GM19035 (cell line): ENCODE measurements at regions not wholly inside any gene's neighbourhood (a gene's known extent, or its start where the extent isn't known, plus 50 kb on each side); places are given as distances from the start of the nearest gene placed in this dataset.
"Not testable (repeated sequence)": the region's sequence is repeated elsewhere in the genome, so short reads cannot be mapped to it uniquely, and the experiment has no call there.

ENCODE experiments used
- ATAC-seq: cut with Tn5 transposase; IDR thresholded peaks from one replicate; pipeline ENCODE4 v1.9.1; 2021; ENCODE audit not compliant: unreplicated experiment

DNA sequence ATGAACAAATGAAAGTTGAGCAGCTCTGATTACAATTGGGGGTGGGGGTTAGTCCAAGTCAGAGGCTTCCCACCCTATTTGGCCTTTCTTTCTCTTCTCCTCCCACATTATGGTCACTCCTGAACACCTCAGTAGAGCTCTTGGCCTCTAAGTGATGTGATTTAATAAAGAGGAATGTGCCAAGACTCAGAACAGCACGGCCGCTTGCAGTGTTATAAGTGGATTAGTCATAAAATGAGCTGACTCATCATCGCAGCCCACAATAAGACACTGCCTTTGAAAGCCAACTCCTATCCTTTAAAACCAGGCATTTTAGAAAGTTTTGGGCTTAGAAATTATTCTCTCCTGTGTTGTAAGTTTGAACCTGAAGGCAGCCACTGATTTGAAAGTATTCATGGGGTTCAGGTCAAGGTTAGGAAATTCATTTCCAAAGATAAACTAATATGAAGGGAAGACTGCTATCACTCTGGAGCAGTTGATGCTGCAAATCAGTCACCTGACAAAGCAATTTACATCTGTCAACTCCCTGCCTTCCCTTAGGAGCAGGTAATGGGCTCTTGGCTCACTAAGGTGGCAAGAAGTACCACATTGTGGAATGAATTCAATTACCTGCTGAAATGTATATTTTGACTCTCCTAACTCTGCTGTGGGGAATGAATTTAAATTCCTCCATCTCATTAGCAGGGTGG lies 283.6 kb upstream of the NMUR2 start:
- no peak for ATAC-seq

DNA sequence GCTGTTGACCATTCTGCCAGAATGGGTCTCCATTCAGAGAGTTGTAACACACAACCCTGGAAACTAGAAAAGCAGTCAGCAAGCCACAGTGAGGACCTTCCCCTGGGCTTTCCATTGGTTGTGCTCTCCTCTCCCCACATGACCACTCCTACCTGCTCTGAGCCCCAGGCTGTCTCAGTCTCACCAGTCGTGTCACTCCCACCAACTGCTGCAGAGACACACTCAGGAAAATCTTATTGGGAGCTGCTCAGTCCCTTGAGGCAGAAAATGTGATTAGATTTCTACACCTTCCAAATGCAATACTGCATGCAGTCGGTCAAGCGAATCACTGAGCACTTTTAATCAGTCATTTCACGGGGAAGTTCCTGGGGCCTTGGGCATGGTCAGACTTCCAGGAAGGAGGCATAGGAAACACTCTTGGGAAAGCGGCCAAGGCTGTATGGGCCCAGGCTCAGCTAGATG lies 284.2 kb upstream of the NMUR2 start:
- ATAC-seq = no peak

DNA sequence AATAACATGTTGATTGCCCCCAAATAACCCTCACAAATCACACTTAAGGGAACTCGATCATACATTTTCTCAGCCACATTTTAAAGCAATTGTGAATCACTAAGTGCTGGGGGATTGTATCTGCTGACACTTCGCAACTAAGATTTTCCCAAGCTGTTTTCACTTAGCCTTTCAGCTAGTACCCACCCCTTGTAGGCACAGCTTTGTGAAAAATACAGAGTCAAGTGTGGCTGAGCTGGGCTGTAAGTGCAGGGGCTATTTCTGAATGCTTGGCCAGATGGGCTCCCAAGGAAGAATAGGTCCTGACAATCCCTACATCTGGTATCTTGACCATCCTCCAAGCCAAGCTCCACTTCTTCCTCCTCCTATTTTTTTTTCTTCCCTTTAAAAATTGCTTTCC lies 289.2 kb upstream of the NMUR2 start:
- ATAC-seq = no peak

DNA sequence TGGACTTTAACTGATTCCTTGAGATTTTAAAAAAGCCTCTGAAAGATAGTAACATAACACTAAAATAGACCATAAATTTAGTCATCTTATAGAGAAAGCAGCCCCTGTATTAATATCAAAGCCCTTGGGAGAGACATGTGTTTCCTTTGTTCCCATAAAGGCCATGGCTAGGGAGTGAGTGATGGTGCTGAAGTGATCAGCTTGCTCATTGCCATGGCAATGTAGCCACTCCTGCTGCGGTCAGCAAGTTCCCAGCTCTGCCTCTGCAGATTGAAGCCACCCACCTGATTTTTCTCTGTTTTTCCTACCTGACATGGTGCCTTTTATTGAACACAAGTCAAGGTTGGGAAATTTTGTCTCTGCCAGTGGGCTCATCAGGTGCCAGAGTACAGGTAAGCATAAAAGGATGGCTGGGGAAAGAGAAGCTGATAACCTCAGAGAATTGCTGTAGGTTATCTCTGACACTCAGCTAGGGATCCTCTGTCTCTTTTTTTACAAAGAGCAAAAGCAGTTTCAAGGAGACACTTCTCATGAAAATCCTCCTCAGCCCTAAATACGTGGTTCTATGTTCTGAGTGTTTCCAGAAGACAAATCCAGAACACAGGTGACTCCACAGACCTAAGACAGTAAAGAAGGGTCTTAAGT lies 296.3 kb upstream of the NMUR2 start:
- no peak for ATAC-seq

DNA sequence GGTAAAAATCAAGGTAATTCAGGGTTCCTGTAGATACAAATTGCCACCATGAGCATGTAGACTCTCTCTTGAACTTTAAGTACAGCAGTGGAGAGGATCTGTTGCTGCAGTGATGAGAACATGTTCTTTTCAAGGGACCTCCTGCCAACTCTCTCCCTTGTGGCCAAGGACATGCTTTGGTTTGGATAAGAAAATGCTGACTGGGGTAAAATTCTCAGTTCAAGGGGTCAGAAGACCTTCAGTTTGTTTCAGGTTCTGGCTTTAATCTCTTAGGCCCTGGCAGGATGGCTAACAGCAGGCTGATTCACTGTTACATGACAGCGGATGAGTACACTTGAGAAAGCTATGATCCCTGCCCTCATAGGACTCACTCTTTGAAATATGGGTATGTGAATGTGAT lies 299.2 kb upstream of the NMUR2 start:
- no peak for ATAC-seq

DNA sequence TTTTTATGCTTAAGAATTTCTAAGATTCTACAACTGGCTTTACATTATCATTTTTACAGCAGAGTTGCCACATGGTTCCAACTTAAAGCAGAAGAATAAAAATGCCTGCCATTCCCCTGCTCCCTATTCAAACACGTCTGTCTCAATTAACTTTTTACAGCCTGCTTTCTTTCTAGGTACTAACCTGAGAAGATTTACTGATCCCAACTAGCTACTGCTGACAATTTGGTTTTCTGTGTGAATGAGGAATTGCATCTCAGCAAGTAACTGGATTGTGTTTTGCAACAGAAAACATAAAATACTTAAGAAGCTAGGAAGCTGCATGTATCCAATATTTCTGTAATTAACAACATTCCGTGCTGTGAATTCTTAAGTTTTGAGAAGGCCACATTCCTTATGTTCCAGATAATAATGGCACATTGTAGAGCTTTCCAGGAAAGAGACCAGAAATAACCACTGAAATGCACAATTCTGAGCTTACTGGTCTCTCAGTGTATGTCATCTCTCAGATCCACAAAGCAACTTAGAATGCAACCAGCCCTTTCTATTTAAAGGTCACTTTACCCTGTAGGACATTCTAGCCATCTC lies 306.8 kb upstream of the NMUR2 start:
- ATAC-seq = no peak

DNA sequence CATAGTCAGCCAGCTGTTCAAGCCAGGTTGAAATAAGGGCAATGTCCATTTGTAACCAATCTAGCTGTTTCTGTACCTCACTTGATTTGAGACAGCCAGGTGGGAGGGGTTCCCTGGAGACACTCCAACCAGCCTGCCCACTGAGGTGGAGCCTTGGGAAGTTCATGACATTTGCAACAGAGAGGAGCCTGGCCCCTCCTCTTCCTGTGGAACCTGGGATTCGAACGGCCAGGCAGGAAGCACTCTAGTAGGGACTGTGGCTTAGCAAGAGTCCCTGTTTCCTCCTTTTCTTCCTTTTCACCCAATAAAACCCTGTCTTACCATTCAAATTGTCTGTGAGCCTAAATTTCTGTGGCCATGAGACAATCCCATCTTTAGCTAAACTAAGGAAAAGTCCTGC lies 312.3 kb upstream of the NMUR2 start:
- ATAC-seq = no peak

DNA sequence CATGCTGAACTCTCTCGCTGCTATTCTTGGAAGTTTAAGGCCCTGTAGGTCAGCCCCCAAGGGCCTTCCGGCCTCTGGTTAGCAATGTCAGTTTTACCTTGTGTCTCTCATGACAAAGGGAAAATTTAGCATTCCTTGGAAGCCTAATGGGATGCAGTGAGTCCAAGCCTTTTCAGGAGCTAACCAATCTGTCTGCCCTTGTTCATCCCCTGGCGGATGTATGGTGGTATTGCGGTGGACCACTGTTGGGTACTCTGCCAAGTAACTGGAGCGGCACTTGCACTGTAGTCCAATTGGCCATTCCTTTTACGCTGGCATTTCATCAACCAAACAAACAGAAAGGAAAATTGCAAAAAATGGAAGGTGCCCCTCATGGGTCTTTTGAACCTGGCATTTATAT lies 318.4 kb upstream of the NMUR2 start:
- no peak for ATAC-seq

DNA sequence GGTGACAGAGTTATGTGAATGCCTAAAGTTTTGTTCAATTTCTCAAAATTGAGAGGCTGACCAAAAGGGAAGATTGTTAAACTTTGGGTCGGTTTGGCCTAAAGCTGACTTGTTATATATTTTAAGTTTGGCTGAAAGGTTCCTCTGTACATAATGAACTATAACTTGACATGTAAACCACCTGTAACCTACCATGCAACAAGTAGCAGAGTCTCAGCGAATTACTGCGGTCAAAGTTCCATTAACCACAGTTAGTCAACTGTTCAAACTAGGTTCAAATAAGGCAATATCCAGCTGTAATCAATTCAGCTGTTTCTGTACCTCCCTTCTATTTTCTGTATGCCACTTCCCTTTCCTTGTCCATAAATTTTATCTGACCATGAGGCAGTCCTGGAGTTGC lies 325.1 kb upstream of the NMUR2 start:
- no peak for ATAC-seq

DNA sequence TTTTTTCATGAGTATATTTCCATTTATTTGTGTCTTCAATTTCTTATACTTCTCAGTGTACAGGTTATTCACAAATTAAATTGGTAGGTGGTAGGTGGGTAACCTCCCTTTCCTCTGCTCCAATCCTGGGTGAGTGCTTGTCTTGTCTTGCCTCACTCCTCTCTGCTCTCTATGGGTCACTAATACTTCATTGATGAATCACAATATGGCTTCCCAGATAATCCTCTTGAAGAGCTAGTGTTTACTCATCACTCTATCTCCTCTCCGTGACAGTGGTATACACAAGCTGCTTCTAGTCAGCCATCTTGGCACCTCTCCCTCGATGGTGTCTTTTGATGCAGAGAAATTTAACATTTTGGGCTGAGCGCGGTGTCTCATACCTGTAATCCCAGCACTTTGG lies 331.8 kb upstream of the NMUR2 start:
- ATAC-seq = no peak

DNA sequence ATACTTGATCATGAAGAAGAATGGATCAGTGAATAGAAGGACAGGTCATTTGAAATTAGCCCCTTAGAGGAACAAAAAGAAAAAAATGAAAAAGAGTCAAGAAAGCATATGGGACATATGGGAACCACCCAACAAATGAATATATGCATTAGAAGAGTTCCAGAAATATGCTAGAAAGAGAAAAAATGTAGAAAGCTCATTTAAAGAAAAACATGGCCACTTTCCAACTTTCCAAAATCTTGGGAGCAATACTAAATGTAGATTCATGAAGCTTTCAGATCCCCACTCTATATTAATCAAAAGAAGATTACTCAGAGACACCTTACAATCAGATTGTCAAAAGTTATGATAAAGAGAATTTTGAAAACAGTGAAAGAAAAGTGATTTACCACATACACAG lies 334.8 kb upstream of the NMUR2 start:
- no peak for ATAC-seq

DNA sequence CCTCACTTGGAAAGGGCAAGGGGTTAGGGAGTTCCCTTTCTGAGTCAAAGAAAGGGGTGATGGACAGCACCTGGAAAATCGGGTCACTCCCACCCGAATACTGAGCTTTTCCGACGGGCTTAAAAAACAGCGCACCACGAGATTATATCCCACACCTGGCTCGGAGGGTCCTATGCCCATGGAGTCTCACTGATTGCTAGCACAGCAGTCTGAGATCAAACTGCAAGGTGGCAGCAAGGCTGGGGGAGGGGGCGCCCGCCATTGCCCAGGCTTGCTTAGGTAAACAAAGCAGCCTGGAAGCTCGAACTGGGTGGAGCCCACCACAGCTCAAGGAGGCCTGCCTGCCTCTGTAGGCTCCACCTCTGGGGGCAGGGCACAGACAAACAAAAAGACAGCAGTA lies 336.0 kb upstream of the NMUR2 start:
- not testable (repeated sequence) for ATAC-seq

DNA sequence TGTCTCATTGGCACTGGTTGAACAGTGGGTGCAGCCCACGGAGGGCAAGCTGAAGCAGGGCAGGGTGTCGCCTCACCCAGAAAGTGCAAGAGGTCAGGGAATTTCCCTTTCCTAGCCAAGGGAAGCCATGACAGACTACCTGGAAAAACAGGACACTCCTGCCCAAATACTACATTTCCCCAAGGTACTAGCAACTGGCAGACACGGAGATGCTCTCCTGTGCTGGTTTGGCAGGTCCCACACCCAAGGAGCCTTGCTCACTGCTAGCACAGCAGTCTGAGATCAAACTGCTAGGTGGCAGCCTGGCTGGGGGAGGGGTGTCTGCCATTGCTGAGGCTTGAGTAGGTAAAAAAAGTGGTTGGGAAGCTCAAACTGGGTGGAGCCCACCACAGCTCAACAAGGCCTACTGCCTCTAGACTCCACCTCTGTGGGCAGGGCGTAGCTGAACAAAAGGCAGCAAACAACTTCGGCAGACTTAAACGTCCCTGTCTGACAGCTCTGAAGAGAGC lies 382.7 kb upstream of the NMUR2 start:
- not testable (repeated sequence) for ATAC-seq

DNA sequence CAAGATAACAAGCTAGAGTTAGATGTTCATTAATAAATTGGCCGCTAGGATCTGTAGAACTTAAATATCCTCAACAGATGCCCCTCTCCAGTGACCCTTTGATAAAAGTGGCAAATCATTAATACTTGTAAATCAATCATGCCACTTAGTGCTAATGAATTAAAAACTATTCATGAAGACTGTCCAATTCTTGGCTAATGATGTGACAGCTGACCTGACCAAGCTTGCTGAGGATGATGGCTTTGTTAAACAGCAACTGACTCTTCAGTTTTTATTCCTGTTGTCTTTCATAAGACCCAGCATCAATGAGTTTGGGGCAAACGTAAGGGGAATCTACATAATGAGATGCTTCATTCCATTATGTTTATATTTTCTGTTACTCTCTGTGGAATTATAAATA lies 396.8 kb upstream of the NMUR2 start:
- ATAC-seq = no peak

DNA sequence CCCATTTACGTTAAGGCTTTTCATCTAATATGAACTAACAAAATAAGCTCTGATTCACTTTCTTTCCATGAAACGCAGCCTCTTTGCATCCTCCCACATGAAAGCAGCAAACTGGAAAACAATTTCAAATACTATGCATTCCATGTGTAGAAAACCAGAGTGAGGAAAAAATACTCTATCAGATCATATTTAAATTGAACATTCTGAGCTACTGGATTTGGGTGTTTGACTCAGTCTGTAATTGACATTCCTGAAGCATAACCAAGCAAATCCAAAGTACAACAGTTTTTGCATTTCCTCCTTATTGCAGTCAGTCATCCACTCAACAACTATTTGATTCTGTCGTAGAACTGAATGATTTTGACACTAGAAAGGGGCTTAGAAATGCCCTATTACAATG lies 399.1 kb upstream of the NMUR2 start:
- ATAC-seq = no peak

DNA sequence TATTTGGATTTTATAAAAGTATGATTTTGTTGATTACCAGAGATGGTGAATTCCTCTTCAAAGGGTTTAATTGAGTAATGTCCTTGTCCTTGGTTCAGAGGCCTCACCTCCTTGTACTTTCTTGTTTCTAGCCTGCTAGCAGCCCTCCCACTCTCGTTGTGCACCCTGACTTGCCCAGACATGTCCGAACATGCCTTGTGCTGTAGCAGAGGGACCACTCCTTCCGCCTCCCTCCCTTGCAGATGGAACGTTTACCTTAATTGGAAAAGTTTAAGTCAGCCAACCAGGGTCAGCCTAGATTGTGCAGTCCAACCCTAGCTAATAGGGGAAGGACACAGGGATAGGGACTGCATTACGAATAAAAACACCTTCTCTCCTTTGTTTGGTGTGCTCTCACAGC lies 406.9 kb upstream of the NMUR2 start:
- ATAC-seq = no peak

DNA sequence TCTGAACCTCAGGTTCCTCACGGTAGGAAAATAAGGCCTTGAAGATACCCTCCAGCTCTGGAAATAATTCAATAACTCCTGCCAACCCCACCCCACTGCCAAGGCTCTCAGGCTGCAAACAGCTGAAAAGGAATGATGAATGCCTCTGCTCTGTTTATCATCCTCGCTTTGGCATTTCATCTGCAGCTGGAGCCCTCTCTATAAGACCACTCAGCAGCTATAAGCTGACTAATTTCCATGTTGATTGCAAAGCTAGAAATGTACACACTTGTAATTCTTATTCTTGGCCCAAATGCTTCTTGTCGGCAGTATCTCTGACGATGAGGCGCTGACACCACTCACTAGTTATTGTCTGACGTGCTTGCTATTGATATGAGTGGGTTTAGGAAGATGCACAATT lies 408.4 kb upstream of the NMUR2 start:
- no peak for ATAC-seq

DNA sequence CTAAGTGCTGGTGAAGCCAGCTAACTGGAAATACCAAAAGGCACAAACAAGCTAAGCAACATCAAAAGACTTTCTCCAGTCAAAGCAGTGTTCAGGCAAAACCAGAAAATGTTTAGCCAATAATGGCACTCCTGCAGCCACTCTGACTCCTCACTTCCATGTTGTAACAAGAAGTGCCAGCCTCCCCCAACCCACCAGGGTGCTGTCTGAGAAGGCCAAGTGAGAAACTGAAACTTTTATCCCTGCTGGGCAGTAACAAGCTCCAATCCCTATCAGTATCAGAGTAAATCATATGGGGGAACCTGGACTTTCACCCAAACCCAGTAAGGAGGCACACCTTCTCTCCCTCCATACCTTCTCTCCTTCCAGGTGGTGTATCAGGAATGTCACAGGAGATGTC lies 414.8 kb upstream of the NMUR2 start:
- no peak for ATAC-seq

DNA sequence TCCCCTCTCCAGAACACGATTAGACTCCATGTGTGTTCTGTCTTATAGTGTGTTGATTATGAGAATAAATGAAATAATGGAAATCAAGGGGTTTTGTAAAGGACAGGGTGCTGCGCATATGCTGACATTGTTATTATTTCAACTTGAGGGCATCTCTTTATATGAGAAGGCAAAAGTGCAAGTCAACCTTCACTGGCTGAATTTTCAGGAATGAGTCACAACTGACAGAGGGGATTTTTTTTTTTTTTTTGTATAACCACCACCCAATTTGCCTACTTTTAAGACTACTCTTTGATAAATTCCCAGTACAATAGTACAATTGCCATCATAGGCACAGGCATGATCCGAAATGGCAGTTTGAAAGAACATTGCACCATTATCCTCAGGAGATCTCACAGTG lies 419.2 kb upstream of the NMUR2 start:
- ATAC-seq = no peak

DNA sequence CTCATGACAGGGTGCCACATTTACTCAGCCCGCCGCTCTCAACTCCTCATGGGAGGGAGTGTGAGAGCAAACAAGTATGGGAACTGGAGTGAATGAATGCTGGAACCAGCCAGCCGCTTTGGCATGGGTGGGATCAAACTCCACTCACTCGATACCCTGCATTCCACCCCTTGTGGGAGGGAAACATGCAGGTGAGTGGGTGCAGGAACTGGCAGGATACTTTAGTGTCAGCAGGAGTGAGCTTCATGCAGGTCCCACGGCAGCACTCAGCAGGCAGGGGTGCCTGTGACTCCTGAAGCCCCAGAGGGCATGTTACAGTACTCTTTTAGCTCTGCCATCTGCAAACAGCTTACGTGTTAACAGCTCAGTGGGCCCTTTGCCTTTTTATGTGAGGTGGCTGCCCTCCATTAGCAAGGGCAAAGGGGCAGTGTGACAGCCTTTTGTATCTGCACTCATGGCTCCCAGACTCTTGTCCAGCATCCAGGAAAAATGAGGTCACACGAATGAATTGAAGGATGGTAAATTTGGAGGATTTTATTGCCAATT lies 433.2 kb upstream of the NMUR2 start:
- ATAC-seq = no peak

DNA sequence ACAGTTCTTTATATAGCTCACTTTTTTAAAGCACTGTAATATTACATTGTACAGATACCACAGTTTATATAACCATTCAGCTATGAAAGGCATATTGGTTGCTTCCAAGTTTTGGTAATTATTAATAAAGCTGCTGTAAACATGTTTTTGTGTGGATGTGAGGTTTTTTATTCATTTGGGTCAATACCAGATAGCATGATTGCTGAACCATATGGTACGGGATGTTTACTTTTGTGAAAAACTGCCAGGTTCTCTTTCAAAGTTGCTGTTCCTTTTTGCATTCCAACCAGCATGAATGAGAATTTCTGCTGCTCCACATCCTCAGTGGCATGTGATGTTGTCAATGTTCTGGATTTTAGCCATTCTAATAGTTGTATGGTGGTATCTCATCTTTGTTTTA lies 439.6 kb upstream of the NMUR2 start:
- ATAC-seq = no peak

DNA sequence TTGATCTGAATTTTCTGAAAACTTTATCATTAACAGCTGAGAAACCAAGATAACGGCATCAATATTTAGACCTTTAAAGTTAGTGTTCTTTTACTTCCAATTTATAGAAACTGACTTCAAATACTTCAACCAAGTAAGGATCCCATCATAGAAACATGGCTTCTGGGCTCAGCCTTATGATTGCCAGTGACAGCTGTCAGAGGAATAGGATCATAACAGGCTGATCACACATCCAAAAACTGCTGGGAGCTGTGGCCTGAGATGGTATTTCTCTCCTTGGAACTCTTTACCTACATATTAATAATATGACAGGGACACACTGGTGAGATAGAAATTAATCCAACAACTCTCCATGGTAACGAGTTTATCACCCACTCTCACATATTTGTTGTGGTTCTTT lies 448.3 kb upstream of the NMUR2 start:
- no peak for ATAC-seq
